ENCODE measurements at regions not wholly inside any gene's neighbourhood (a gene's known extent, or its start where the extent isn't known, plus 50 kb on each side); places are given as distances from the start of the nearest gene placed in this dataset.

DNA sequence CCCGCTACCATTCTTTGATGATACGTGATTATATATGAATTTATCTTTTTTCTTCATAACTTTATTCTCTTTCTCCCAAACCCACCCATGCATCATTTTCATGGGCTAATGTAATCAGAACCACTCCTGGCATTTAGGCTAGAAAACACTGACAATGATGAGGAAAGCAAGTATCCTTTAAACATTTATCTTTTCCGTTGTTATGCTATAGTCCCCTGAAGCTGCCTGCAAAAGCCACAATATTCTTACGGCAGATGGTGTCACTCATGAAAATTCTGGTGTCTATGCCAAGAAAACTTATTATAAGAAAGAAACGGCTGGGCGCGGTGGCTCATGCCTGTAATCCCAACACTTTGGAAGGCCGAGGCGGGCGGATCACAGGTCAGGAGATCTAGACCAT lies 221.8 kb upstream of the CTAGE1 start:
- Histone ChIP-seq H3K27ac (ENCODE audit: poor library complexity, severe bottlenecking) (no peak overlapping the region), H3K4me1 (ENCODE audit: insufficient read depth, poor library complexity, severe bottlenecking) (peaks cover 5% of the 10 kb centered on the region), H3K4me3 (ENCODE audit: severe bottlenecking) (no peak overlapping the region), H3K27me3 (ENCODE audit: insufficient read depth, poor library complexity, severe bottlenecking) (no peaks in the 10 kb centered on the region), H3K9me3 (ENCODE audit: severe bottlenecking) (peaks cover 3% of the 10 kb centered on the region), H3K36me3 (ENCODE audit: low read depth) (no peaks in the 10 kb centered on the region)
- DNase-seq (ENCODE audit: low spot score) (no peak), ATAC-seq (ENCODE audit: low read depth) (no peak)
- TF ChIP-seq, protein P1, sequence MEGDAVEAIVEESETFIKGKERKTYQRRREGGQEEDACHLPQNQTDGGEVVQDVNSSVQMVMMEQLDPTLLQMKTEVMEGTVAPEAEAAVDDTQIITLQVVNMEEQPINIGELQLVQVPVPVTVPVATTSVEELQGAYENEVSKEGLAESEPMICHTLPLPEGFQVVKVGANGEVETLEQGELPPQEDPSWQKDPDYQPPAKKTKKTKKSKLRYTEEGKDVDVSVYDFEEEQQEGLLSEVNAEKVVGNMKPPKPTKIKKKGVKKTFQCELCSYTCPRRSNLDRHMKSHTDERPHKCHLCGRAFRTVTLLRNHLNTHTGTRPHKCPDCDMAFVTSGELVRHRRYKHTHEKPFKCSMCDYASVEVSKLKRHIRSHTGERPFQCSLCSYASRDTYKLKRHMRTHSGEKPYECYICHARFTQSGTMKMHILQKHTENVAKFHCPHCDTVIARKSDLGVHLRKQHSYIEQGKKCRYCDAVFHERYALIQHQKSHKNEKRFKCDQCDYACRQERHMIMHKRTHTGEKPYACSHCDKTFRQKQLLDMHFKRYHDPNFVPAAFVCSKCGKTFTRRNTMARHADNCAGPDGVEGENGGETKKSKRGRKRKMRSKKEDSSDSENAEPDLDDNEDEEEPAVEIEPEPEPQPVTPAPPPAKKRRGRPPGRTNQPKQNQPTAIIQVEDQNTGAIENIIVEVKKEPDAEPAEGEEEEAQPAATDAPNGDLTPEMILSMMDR (IDR thresholded peaks at IDR 0.05; ENCODE audit: poor library complexity, severe bottlenecking) = no peak

GRCh38 chr18:22640281-22640842 lies 222.6 kb upstream of the CTAGE1 start:
- Histone ChIP-seq H3K9me3 (ENCODE audit: severe bottlenecking) (peaks cover 3% of the 10 kb centered on the region), H3K36me3 (ENCODE audit: low read depth) (no peaks in the 10 kb centered on the region), H3K4me1 (ENCODE audit: insufficient read depth, poor library complexity, severe bottlenecking) (peaks cover 5% of the 10 kb centered on the region), H3K4me3 (ENCODE audit: severe bottlenecking) (no peak overlapping the region), H3K27ac (ENCODE audit: poor library complexity, severe bottlenecking) (no peak overlapping the region), H3K27me3 (ENCODE audit: insufficient read depth, poor library complexity, severe bottlenecking) (no peaks in the 10 kb centered on the region)
- DNase-seq (ENCODE audit: low spot score) (no peak), ATAC-seq (ENCODE audit: low read depth) (no peak)
- TF ChIP-seq, protein P1 (IDR thresholded peaks at IDR 0.05; ENCODE audit: poor library complexity, severe bottlenecking) = no peak

GRCh38 chr18:22641958-22642357 lies 224.2 kb upstream of the CTAGE1 start:
- TF ChIP-seq, protein P1 (IDR thresholded peaks at IDR 0.05; ENCODE audit: poor library complexity, severe bottlenecking) = no peak
- DNase-seq (ENCODE audit: low spot score) = no peak
- Histone ChIP-seq H3K27me3 (ENCODE audit: insufficient read depth, poor library complexity, severe bottlenecking) (no peaks in the 10 kb centered on the region), H3K4me1 (ENCODE audit: insufficient read depth, poor library complexity, severe bottlenecking) (peaks cover 5% of the 10 kb centered on the region), H3K27ac (ENCODE audit: poor library complexity, severe bottlenecking) (no peak overlapping the region), H3K4me3 (ENCODE audit: severe bottlenecking) (no peak overlapping the region), H3K36me3 (ENCODE audit: low read depth) (no peaks in the 10 kb centered on the region), H3K9me3 (ENCODE audit: severe bottlenecking) (no peaks in the 10 kb centered on the region)
- ATAC-seq (ENCODE audit: low read depth) = no peak

DNA sequence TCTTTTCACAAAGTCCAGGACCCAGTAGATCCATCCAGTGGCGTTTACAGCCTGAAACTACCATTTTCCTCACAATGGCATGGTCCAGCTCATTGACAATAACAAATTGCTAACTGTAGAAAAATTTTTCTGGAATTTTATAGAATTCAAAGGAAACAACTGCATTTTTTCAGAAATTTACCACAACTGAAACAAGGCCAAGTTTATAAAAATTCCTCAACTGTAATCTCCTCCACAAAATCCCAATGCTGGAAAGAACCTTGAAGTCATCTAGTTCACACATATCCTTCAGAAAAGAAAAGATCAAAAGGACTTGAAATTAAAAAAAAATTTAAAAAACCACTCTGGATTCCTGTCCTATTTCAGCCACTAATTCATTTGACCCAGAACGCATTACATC lies 226.0 kb upstream of the CTAGE1 start:
- Histone ChIP-seq H3K27me3 (ENCODE audit: insufficient read depth, poor library complexity, severe bottlenecking) (no peaks in the 10 kb centered on the region), H3K36me3 (ENCODE audit: low read depth) (no peaks in the 10 kb centered on the region), H3K9me3 (ENCODE audit: severe bottlenecking) (no peaks in the 10 kb centered on the region), H3K27ac (ENCODE audit: poor library complexity, severe bottlenecking) (no peak overlapping the region), H3K4me3 (ENCODE audit: severe bottlenecking) (no peak overlapping the region), H3K4me1 (ENCODE audit: insufficient read depth, poor library complexity, severe bottlenecking) (peaks cover 5% of the 10 kb centered on the region)
- no peak for DNase-seq (ENCODE audit: low spot score)
- TF ChIP-seq, protein P1 (IDR thresholded peaks at IDR 0.05; ENCODE audit: poor library complexity, severe bottlenecking) = no peak
- ATAC-seq (ENCODE audit: low read depth) = no peak

DNA sequence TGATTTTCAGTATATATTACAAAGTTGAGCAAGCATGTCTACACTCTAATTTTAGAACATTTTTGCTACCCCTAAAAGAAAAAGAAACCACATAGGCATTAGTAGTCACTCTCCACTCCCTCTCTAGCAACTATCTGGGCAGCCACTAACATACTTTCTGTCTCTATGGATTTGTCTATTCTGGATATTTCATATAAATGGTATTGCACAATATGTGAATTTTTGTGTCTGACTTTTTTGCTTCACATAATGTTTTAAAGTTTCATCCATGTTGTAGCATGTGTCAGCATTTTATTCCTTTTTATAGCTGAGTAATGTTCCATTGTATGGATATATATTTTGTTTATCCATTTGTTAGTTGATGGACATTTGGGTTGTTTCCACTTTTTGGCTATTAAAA lies 232.5 kb upstream of the CTAGE1 start:
- no peaks in the 10 kb centered on the region for H3K27me3 ChIP-seq (ENCODE audit: insufficient read depth, poor library complexity, severe bottlenecking)
- no peak overlapping the region for H3K27ac ChIP-seq (ENCODE audit: poor library complexity, severe bottlenecking)
- no peak overlapping the region for H3K4me3 ChIP-seq (ENCODE audit: severe bottlenecking)
- H3K9me3 ChIP-seq (ENCODE audit: severe bottlenecking) = peaks cover 3% of the 10 kb centered on the region
- TF ChIP-seq, protein P1 (IDR thresholded peaks at IDR 0.05; ENCODE audit: poor library complexity, severe bottlenecking) = no peak
- H3K36me3 ChIP-seq (ENCODE audit: low read depth) = no peaks in the 10 kb centered on the region
- ATAC-seq (ENCODE audit: low read depth) (no peak), DNase-seq (ENCODE audit: low spot score) (no peak)
- H3K4me1 ChIP-seq (ENCODE audit: insufficient read depth, poor library complexity, severe bottlenecking) = no peaks in the 10 kb centered on the region
